ENCODE measurements at regions not wholly inside any gene's neighbourhood (a gene's known extent, or its start where the extent isn't known, plus 50 kb on each side); places are given as distances from the start of the nearest gene placed in this dataset.

DNA sequence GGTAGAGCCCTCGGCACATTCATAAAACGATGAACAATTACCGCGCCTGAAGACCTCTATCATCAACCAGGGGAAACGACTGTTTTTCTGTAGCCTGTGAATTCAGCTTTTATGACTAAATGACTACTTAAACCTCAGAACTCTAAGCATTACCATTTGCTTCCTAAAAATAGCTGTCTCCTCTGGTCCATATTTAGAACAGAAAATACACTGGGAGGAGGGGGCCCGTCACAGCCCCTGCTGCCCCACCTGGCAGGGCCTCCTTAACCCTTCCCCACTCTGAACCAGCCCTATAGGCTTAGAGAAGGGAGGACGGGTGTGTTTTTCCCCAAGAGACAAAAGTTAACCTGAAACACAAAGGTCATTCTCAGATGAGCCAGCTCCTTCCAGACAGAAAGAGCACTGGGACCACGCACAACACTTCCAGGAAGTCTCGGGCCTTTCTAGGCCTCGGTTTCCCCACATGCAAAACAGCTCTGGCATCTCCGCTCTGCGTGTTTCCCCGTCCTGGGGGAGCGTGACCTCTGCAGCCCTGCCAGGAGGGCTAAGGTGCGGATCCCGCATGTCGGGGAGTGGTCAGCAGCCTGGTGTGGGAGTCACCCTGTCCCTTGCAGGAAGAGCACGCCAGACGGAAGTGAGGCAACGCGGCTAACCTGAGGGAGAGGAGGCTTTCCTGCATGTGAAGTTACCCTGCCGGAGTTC, 193.9 kb downstream of the DLL1 start:
- no peak overlapping the region for H2AFZ ChIP-seq
- no peak overlapping the region for H3K4me3 ChIP-seq (ENCODE audit: low read depth, low read length)
- no peaks in the 10 kb centered on the region for H3K79me2 ChIP-seq
- TF ChIP-seq, protein P1, sequence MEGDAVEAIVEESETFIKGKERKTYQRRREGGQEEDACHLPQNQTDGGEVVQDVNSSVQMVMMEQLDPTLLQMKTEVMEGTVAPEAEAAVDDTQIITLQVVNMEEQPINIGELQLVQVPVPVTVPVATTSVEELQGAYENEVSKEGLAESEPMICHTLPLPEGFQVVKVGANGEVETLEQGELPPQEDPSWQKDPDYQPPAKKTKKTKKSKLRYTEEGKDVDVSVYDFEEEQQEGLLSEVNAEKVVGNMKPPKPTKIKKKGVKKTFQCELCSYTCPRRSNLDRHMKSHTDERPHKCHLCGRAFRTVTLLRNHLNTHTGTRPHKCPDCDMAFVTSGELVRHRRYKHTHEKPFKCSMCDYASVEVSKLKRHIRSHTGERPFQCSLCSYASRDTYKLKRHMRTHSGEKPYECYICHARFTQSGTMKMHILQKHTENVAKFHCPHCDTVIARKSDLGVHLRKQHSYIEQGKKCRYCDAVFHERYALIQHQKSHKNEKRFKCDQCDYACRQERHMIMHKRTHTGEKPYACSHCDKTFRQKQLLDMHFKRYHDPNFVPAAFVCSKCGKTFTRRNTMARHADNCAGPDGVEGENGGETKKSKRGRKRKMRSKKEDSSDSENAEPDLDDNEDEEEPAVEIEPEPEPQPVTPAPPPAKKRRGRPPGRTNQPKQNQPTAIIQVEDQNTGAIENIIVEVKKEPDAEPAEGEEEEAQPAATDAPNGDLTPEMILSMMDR (IDR thresholded peaks at IDR 0.05): no peak
- no peaks in the 10 kb centered on the region for H3K4me1 ChIP-seq
- no peak overlapping the region for H3K9ac ChIP-seq
- H3K36me3 ChIP-seq (ENCODE audit: control insufficient read depth, insufficient read depth, low read length): no peaks in the 10 kb centered on the region
- H3K27ac ChIP-seq: no peak overlapping the region
- H3K4me2 ChIP-seq (ENCODE audit: low read length): no peak overlapping the region
- no peaks in the 10 kb centered on the region for H3K27me3 ChIP-seq (ENCODE audit: control insufficient read depth, insufficient read depth, low read length)
- H3K9me3 ChIP-seq (ENCODE audit: control insufficient read depth, low read length): no peaks in the 10 kb centered on the region

DNA sequence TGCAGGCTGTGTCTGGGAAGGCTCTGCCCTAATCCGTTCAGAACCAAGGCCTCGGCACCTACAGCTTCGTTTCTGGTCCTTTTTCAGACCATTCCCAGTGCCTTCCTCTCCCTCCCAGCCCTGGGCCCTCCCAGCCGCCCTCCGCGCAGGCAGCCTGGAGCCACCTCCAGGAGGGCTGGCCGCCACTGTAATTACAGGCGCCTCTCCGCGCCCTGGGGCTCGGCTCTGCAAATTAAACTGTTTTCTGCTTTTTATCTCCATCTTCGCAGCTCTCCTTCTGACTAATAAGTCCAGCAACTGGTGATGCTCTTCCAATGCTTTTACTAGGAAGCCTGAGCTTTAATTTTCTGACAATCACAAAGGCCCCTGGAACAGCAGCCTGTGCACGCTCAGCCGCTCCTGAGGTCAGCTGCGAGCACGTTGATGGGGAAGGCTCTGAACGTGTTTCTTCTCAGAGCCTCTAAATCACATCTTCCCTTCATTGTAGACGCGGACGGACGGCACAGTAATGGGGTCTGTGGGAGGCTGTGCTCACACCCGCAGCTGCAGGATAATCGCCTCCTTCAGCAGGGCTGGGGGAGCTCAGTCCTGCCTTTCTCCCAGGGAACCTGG, 194.6 kb downstream of the DLL1 start:
- no peak overlapping the region for H3K27ac ChIP-seq
- no peak overlapping the region for H3K4me2 ChIP-seq (ENCODE audit: low read length)
- H3K9ac ChIP-seq: no peak overlapping the region
- H3K4me3 ChIP-seq (ENCODE audit: low read depth, low read length): no peak overlapping the region
- no peaks in the 10 kb centered on the region for H3K4me1 ChIP-seq
- TF ChIP-seq, protein P1 (IDR thresholded peaks at IDR 0.05): no peak
- H3K9me3 ChIP-seq (ENCODE audit: control insufficient read depth, low read length): no peaks in the 10 kb centered on the region
- H3K79me2 ChIP-seq: no peaks in the 10 kb centered on the region
- no peaks in the 10 kb centered on the region for H3K36me3 ChIP-seq (ENCODE audit: control insufficient read depth, insufficient read depth, low read length)
- no peak overlapping the region for H2AFZ ChIP-seq
- no peaks in the 10 kb centered on the region for H3K27me3 ChIP-seq (ENCODE audit: control insufficient read depth, insufficient read depth, low read length)

DNA sequence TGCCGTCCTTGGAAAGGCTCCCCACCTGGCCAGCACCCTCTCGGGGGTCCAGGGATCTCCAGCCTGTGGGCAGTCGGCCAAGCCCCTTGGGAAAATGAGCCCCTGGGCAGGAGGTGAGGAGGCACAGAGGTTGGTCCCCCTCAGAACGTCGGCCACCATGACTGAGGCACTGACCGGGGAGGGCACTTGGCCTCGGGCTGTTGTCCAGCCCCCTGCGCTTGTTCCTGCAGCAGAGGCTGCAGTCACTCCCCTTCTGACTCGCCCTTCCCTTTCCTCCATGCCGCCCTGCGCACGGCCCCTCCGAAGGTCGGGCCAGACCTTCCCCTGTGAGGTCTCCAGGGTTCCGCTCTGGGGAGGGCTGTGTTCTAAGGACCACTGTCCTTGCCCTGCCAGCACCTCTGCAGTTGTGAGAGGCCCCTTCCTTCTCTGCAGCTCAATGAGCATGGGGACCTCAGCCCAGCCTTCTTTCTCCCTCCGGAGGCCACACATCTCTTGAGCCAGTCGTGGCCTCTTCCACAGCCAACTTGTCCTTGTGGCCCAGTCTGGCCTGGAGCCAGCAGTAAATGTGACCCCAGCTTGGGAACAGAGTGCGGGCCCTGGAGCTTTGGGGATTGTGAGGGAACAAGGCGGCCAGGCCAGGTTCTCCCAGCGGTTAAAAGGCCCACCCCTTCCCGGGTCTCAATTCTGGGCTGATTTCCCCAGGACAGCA, 195.5 kb downstream of the DLL1 start:
- H3K4me3 ChIP-seq (ENCODE audit: low read depth, low read length): no peak overlapping the region
- H3K9ac ChIP-seq: no peak overlapping the region
- H3K27me3 ChIP-seq (ENCODE audit: control insufficient read depth, insufficient read depth, low read length): no peaks in the 10 kb centered on the region
- TF ChIP-seq, protein P1 (IDR thresholded peaks at IDR 0.05): no peak
- no peaks in the 10 kb centered on the region for H3K36me3 ChIP-seq (ENCODE audit: control insufficient read depth, insufficient read depth, low read length)
- no peaks in the 10 kb centered on the region for H3K79me2 ChIP-seq
- H3K27ac ChIP-seq: no peak overlapping the region
- H3K4me1 ChIP-seq: no peaks in the 10 kb centered on the region
- no peak overlapping the region for H3K4me2 ChIP-seq (ENCODE audit: low read length)
- no peaks in the 10 kb centered on the region for H3K9me3 ChIP-seq (ENCODE audit: control insufficient read depth, low read length)
- H2AFZ ChIP-seq: no peak overlapping the region

DNA sequence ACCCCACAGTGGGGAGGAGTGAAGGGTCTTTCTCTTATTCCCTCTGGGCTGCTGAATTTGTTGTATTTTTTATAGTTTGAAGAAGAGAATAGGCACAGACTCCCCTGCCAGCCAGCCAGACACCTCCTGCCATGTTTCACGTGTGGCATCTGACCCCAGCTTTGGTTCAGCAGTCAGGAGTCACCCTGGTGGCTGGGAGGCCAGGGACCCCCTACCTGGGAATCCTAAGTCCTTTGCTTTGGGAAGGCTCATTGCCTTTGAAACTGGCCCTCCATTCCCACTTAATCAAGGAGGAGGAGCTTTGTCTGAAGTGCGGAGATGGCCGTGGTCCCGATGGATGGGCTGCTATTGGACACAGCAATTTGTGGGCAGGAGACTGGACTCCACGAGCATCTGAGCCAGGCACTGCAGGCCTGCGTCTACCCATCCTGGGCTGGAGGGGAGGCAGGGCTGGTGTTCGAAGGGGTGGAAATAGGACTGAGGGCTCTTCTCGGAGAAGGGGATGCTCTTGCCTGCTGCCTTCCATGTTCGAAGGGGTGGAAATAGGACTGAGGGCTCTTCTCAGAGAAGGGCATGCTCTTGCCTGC, 196.1 kb downstream of the DLL1 start:
- no peaks in the 10 kb centered on the region for H3K9me3 ChIP-seq (ENCODE audit: control insufficient read depth, low read length)
- TF ChIP-seq, protein P1 (IDR thresholded peaks at IDR 0.05): no peak
- no peak overlapping the region for H3K4me2 ChIP-seq (ENCODE audit: low read length)
- no peak overlapping the region for H3K9ac ChIP-seq
- no peaks in the 10 kb centered on the region for H3K79me2 ChIP-seq
- H3K4me1 ChIP-seq: no peaks in the 10 kb centered on the region
- H2AFZ ChIP-seq: no peak overlapping the region
- H3K4me3 ChIP-seq (ENCODE audit: low read depth, low read length): no peak overlapping the region
- H3K27ac ChIP-seq: no peak overlapping the region
- H3K27me3 ChIP-seq (ENCODE audit: control insufficient read depth, insufficient read depth, low read length): no peaks in the 10 kb centered on the region
- no peaks in the 10 kb centered on the region for H3K36me3 ChIP-seq (ENCODE audit: control insufficient read depth, insufficient read depth, low read length)
